CD4-positive, alpha-beta T cell treated with Interferon gamma for 1 hour (primary cell): ENCODE measurements at regions not wholly inside any gene's neighbourhood (a gene's known extent, or its start where the extent isn't known, plus 50 kb on each side); places are given as distances from the start of the nearest gene placed in this dataset.

ENCODE experiments used
- DNase-seq: peaks from one replicate; pipeline ENCODE4 v3.0.0-alpha.2; 2020

DNA sequence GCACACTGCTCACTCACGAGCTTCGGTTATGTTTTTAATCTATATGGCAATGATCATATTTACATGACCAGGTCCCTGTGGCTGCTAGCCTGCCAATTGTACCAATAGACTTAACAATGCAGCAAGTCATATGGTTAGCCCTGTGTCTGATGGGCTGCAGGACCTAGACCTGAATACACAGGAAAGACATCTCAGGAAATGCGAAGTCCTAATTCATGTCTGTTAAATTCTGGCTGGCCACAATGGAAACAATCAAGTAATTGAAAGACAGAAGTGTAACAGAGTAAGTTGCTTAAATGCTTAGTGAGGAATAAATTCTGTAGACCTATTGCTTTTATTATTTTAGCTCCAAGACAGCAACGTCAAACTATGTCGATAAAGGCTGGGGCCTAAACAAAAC is 112.4 kb upstream of the FZD8 start:
- DNase-seq, result no peak

DNA sequence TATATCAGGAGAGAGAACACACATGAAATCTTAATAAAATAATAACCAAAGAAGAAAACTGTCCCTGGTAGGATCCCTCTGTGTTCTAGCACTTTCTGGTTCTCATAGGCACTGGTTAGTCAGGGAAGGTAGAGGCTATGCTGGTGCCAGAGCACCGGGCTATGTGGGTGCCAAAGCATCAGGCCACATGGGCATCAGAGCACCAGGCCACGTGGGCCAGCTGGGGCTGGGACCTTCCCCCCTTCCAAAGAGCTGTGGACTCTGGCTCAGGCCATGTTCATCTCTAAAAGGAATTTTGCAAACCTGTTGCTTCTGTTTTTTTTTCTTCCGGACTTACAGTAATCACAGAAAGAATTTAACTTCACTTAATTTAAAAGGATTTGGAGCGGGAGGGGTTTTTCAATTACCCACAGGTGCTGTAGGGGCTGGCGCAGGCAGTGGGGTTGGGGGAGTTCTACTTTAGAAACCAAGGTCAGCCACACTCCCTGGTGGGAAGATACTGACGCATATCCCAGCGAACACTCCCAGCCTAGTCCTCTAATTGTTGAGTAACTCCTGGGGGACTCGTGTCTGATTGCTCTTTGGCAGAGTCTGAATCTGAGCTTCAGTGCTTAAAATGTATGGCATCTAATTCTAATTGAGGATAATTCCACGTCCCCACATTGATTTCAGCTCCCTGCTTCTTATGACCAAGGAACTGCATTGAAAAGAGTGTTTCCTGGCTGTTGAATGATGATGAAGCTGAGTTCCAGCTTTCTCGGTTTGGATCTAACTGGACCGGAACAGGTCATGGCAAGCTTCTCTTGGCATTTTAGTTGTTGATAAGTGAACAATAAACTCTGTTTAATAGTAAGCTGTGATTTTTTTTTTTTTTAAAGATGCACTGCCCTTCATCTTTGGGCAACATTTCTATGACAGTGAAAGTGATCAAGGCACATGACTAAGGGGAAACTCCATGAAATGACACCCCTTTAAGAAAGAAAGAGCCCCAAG is 110.7 kb upstream of the FZD8 start:
- DNase-seq, result no peak

DNA sequence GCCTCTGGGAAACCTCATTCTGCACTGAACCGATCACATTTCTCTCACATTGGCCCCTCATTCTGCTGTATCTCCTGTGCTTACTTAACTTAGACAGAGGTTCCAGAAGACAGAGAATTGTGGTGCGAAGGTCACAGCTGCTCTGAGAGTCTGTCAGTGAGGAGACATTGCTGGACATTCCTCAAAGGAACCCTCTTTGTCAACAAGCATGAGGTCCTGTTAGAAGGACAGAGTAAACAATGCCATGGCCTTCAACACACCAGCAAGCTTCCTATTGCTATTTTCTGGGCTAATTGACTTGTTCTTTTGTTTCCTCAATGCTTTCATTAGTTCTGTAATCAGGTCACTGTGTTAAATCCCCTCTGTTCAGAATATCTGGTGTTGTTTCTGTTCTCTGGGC is 109.3 kb upstream of the FZD8 start:
- DNase-seq, result no peak

DNA sequence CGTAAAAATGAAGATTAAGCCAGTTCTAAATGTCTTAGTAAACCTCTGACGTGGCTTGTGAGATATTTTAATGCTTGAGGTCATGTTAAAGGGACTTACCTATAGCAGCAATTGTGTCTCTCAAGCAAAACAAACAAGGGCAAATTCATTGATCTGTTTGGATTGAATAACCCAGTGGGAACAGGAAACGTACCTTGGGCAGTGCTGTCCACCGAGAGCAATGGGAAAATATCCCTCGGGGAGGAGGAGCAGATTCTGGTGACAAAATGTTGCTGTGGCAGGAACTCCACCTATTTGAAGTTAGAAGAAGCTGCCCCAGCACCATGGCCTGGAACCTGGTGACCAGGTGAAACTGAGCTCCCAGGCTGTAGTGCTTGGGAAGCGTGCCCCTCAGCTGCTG is 107.1 kb upstream of the FZD8 start:
- DNase-seq, result no peak

DNA sequence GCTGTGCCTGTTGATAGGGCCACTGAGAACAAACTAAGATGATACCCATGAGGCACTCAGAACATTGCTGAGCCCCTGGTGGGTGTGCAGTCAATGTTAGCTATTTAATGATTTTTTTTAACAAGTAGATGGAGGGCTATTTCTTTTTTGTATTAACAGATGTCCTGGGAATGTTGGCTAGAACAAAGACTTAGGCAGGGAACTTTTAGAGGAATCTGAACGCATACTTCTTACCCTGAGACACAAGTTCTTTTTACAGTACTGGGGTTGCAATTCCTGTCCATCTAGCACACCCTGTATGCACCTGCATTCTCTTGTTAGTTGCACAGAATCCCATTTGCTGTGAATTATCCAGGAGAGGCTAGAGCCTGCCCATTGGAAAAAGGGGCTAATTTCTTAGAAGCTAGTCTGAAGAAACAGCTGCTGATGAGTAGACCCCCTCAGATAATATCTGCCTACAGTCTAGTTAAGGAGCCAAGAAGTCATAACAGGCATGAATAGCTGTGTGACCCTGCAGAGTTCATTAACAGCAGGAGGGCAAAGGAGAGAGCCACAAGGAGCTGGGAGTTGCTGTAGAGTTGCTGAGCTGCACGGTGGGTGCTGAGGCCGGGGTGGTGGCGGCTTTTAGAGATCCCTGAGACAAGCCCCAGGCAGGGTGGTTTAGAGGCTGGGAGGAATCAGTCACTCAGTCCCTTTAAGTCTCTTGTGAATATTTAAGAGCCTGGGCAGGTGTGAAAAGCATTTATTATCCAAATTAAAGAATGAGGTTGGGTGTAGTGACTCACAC is 103.7 kb upstream of the FZD8 start:
- no peak for DNase-seq

DNA sequence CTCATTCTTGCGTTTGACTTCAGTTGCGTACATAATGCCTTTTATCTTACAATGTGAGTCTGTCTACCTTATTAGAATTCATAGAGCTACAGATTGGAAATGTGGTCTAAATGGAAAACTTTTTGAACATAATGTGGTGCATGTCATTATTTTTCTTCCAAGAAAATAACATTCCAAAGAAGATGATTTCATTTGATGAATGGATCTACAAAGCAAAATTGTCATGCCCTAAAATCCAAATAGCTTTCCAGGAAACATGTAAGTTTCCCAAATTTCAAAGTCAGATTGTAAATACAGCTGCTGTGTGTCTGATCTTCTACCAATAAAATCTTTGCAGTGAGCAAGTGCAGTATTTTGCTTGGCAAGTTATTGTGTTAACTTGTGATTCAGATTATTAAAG is 101.8 kb upstream of the FZD8 start:
- DNase-seq, result no peak

DNA sequence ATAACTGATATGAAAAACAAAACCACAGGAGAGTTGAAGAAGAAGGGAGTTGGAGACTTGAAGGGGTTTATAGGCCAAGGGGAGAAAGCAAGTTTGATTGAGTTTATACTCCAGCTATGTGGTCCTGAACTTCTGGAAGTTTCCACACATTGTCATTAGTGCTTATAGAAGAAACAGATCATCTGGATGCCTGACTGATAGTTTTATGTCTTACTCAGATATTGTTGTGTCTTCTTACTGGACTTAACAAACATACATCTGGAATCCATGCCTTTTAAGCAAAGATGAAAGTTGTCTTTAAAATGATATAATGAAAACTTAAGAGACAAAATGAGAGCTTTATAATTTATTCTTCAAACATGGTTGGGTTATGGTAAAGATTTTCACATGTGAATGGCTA is 101.3 kb upstream of the FZD8 start:
- no peak for DNase-seq

DNA sequence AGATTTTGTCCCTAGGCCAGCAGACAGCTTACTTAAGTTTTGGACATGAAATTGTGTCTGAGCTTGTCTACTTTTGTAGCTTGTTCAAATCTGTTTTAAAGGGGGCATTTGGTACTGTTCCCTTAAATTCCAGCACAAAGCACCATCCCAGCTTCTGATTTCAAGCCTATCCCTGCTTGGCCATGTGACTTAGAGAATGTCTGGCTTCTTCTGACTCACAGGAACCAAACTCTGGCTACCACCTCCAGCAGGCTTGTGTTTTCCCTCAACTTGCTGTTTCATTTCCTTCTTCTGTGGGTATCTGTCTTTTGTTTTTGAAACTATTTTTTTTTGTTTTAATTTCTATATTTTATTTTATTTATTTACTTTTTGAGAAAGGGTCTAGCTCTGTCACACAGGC is 97.9 kb upstream of the FZD8 start:
- DNase-seq, result no peak

DNA sequence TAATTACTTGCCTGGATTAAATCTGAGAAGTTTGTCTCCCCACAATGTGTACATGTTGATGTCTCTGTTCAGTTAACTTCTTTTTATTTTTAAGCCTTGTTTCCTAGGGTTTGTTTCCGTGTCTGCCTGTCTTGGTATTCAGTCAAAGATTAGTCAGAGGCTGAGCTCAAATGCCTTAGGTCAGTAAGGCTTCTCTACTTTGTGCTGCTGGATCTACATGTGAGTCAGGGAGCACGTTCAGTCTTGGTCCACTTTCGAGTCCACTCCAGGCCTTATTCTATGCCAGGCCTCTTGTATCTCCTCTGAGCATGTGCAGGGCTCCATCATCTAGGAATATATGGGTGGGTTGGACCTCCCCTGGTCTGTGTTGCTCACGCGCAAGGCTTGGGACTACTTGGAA is 93.3 kb upstream of the FZD8 start:
- no peak for DNase-seq

DNA sequence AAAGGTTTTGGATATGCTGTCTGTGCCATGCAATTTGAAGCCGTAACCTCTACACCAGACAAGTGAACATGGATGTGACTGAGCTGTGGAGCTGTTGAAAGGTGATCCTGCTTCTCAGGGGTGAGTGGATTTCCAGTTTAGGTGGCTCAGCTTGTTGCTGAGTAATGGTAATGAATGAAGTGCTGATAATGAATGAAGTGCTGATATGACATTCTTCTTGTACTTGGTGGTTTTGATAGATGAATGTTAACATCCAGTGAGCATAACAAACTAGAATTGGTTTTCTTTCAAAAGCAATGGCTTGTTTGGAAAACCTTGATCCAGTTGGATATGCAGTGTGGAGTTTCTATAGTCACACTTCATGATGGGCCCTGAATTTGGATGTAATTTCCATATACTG is 89.7 kb upstream of the FZD8 start:
- DNase-seq, result no peak

DNA sequence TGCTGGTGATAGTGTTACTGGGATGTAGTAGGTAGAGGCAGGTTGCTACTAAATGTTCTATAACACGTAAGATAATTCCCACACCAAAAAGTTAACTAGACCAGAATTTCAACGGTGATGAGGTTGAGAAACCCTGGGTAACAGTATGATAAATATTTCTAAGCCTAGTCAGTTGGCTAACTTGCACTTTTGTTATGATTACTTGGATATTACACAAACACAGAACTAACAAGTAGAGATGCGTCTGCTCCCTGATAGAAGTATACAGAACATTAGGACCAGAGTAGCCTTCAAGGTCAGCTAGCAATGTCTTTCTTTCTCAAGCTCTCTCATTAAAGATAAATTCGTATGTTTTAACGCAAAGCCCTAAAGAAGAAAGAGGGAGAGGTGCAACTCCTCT is 86.2 kb upstream of the FZD8 start:
- no peak for DNase-seq

DNA sequence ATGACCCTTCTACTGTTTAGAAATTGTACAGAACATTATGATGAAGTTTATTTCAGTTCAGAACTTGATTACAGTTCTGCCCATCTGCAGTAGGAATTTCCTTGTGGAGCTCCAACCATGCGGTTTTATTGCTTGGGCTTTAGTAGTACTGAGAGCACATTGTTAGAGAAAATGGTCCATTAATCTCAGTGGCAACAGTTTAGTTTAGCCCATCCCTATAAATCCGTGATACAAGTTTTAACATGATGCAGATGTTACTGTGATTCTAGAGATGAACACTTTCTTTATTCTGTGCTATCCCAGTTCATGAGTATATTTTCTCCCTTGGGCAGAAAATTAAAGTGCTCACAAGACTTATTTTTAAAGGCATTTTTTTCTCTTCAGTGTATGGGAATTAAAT is 84.8 kb upstream of the FZD8 start:
- DNase-seq, result no peak

DNA sequence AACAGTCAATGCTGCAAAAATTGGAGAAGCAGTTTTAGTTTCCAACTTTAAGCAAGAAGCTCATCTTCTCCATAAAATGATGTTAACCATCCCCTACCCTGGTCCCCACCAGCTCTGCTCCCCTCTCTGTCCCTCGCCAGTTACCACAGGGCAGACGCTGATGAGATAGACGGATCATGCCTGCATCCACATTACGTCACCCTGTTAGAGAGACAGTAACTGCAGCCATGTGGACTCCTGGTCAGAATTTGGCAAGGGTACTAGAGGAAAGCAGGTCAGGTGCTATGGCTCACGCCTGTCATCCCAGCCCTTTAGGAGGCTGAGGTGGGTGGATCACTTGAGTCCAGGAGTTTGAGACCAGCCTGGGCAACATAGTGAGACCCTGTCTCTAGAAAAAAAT is 81.9 kb upstream of the FZD8 start:
- no peak for DNase-seq

DNA sequence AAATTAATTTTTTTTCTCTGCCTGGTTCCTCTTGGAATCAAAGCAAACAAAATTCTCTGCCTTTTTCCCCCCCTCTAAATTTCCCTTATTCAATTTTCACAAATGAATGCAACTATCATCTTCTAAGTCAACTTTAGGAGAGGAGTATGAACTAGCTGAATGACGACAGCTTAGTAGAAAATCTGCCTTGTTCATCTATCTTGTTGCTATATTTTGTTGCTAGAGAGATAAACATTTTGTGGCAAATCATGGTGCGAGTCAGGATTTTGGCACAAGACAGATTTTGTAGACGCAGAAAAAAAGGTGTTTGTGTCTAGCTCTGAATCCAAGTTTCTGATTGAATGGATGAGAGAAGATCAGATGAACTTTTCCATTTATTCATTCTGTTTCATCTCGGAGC is 81.0 kb upstream of the FZD8 start:
- DNase-seq, result no peak

DNA sequence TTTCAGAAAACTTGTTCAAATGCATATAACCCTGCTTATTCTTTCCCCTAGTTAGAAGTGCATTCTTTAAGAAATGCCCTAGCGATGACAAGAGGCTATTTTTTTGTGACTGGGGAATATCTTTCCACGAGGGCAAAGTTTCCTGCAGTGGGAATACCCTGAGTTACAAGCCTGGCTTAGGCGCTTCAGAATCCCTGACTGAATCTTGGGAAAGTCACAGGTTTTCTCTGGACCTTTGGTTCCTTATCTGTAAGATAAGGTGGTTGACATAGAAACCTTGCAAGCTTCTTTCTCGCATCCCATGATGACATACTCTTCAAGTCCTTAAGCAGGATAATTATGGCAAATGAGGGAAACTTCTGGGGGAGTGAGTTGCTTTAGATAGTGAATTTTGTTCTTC is 80.5 kb upstream of the FZD8 start:
- no peak for DNase-seq

DNA sequence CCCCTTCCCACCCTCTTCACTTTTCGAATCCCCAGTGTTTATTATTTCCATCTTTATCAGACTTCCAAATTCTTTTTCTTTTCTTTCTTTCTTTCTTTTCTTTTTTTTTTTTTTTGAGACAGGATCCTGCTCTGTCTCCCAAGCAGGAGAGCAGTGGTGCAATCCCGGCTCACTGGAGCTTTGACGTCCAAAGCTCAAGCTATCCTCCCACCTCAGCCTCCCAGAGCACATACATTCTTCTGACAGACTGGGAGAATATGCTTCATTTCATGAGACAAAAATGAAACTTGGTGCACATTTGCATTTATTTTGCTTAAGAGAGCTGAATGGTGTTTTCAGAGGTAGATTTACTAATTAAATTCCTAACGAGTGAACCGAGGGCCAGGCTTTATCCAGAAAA is 80.1 kb upstream of the FZD8 start:
- DNase-seq, result no peak

DNA sequence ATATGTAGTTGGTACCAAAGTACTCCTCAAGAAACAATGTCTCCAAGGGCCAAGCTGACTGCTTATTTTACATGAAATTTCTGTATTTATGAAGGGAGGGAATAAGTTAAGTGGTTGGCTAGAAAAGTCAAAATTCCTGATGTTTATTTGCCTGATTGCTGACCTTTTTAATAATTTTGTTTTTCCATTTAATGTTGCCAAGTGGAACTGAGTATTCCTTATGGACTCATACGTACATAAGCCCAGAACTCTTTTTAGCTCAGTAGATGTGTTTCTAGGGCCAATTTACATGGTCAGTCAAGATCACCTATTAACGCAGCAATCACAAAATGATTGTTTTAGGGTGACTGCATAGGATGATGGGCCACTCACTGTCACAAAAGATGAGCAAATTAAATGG is 78.3 kb upstream of the FZD8 start:
- DNase-seq, result no peak

DNA sequence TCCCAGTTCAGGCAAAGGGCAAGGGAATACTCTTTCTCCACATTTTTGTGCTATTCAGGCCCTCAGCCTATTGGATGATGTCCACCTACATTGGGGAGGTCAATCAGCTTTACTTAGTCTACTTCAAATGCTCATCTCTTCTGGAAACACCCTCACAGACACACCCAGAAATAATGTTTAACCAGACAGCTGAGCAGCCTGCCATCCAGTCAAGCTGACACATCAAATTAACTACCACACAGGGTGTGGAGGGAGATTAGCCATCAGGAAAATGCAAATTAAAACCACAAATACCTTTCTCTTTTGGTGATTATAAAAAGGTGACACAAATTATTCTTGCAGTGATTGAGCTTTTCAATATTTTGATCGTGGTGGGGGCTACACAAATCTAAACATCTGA is 74.7 kb upstream of the FZD8 start:
- no peak for DNase-seq

DNA sequence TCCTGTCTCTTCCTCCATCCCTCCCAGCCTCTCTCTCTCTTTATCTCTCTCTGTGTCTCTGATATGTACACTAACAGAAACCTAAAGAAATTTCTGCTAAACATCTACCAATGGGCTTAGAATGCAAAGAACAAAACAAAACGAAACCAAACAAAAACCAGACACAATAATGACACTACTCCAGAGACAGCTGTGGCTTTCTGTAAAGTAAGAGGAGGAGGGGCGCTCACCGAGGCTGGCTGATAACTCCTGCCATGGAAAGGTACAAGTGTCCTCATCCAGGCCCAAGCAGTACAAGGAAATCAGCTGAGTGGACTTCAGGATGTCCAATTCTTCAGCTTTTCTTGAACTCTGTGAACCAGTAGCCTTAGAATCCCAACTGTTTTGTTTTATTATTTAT is 70.4 kb upstream of the FZD8 start:
- no peak for DNase-seq

DNA sequence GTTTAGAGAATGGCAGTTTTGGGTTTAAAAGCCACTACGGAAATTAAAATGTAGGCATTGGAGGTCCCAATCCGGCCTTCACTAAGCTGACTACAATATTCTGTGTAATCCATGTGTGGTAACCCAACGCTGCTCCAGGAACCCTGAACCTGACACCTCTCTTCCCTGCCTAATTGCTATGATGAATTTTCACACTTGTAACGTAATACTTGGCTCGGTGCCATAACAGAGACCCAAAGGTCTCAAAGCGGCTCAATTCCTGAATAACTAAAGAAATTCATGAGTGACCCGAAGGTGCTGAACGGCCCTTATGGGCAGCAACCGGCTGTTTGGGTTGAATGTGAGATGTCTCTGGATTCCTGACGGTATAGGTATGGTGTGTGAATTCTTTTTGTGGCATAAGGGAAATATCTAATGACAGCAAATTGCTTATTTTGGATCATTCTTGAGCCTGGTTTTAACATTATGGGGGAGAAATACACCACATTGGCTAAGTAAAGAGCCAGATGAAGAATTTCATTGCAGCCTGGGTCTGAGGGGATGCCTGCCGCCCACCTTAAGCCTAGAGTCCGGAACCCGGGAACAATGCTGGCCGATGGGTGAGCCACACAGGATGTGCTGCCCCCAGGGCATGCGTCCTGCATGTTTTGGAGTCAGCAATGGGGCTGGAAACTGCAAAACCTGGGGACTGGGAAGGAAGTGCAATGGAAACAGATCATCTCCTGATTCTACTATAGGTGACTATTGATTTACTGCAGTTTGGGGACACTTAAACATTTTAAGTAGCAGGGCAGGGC is 69.7 kb upstream of the FZD8 start:
- DNase-seq, result no peak

DNA sequence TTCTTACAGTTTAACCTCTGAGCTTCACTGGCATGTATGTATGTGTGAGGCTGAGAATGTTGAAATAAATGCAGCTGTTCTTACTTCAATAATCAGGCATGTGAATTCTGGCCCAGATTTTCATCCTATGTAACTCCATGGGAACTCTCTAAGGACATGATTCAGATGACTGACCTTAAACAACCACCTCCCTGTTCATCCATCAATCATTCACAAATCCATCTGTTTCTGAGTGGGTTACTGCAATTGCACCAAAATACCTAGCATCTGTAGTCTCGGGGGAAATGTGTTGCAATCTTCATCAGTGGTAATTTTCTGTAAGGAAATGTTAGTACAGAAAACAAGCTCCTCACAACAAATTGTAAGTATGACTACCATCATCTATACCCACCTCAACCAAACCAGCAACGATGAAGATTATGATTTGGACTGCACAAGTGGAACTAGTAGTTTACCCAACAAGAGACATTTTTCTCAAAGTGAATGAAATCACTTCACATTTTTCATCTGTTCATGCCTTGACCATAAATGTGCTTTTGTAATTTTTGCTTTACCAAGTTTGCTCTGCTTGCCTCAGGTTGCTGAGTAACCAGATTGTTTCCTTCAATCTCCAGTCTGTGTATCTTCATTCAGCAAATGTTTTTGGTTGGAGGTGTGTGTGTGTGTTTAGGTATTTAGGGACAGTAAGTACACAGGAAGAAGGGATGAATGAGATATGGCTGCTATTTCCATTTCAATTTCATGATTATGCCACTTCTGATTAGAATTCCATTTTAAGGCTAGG is 65.7 kb upstream of the FZD8 start:
- DNase-seq, result no peak

DNA sequence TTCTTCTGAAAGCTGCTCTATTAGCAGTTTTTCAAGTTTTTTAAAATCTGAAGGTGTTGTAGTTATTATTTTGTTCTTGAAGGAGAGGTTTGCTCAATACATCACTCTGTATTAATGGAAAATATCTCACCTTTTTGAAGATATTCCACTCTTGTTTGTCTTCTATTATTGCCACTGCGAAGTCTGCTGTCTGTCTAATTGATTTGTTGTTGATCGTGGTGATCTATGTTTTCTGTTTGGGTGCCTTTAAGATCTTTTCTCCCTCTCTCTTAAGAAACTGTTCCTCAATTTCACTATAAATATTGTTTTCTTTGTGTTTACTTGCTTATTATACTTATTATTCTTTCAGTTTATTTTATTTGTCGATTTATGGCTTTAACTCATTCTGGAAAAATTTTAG is 64.9 kb upstream of the FZD8 start:
- DNase-seq, result no peak

DNA sequence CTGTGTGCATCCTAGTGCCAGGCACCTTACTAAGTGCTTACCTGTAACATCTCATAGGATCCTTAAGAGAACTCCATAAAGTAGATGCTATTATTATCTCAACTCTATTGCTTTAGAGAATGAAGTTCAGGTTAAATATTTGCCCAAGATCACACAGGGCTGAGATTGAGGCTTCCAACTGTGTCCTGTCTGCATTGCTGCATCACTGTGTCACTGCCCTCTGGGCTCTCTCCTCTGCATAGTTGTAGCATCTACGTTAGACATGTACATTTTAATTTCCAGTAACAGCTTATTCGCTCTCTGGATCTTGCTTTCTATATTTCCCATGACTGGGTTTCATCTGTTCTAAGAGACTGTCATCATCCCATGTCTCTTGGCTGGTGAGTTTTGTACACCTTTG is 63.6 kb upstream of the FZD8 start:
- DNase-seq, result no peak
